Gastrocnemius medialis (tissue), 4 donors: ENCODE measurements at regions not wholly inside any gene's neighbourhood (a gene's known extent, or its start where the extent isn't known, plus 50 kb on each side); places are given as distances from the start of the nearest gene placed in this dataset.

Experiments used
- POLR2A ChIP-seq, 2 donors: fragments of 450-650 bp; IDR thresholded peaks; one replicate each; pipeline ENCODE4 v1.6.1; 2017; ENCODE audit warnings: antibody characterized with exemption in 2 of 2, mild to moderate bottlenecking in 2 of 2, moderate library complexity in 2 of 2
- TF ChIP-seq, protein P1 (sequence below), 5 experiments: fragments of 450-650 bp in 3 of 5; fragments of 200-600 bp in 2 of 5; sonication (generic) in 2 of 5; IDR thresholded peaks in 4 of 5; conservative IDR thresholded peaks in 1 of 5; 1 replicate in 4 of 5; 2 replicates in 1 of 5; pipeline ENCODE4 v1.5.1; 2016 to 2019; ENCODE audit warnings: antibody characterized with exemption in 5 of 5, mild to moderate bottlenecking in 3 of 5, moderate library complexity in 3 of 5

GRCh38 chr2:144041612-144042011, 478.3 kb downstream of the ZEB2 start:
- TF ChIP-seq, protein P1, sequence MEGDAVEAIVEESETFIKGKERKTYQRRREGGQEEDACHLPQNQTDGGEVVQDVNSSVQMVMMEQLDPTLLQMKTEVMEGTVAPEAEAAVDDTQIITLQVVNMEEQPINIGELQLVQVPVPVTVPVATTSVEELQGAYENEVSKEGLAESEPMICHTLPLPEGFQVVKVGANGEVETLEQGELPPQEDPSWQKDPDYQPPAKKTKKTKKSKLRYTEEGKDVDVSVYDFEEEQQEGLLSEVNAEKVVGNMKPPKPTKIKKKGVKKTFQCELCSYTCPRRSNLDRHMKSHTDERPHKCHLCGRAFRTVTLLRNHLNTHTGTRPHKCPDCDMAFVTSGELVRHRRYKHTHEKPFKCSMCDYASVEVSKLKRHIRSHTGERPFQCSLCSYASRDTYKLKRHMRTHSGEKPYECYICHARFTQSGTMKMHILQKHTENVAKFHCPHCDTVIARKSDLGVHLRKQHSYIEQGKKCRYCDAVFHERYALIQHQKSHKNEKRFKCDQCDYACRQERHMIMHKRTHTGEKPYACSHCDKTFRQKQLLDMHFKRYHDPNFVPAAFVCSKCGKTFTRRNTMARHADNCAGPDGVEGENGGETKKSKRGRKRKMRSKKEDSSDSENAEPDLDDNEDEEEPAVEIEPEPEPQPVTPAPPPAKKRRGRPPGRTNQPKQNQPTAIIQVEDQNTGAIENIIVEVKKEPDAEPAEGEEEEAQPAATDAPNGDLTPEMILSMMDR (IDR thresholded peaks at IDR 0.05 in 4 of 5, conservative IDR thresholded peaks at IDR 0.05 in 1 of 5) = no peak
- no peak for TF ChIP-seq POLR2A (IDR thresholded peaks at IDR 0.05)
